Endodermal cell (in vitro differentiated cells): ENCODE measurements at regions not wholly inside any gene's neighbourhood (a gene's known extent, or its start where the extent isn't known, plus 50 kb on each side); places are given as distances from the start of the nearest gene placed in this dataset.

ENCODE experiments used
- DNase-seq: peaks from one replicate; pipeline ENCODE4 v3.0.0-alpha.2; 2017
- H3K27ac ChIP-seq: 2 replicates; pipeline ENCODE4 v1.5.1; 2013; ENCODE audit warnings: mild to moderate bottlenecking, low read depth, low read length, moderate library complexity
- H3K27me3 ChIP-seq: 2 replicates; pipeline ENCODE4 v1.6.1; 2013; ENCODE audit warnings: mild to moderate bottlenecking, low read length, moderate library complexity; ENCODE audit not compliant: insufficient read depth, control insufficient read depth, poor library complexity, severe bottlenecking
- H3K36me3 ChIP-seq: 2 replicates; pipeline ENCODE4 v1.7.0; 2013; ENCODE audit warnings: mild to moderate bottlenecking, low read length, moderate library complexity; ENCODE audit not compliant: control insufficient read depth, insufficient read depth
- H3K4me1 ChIP-seq: one replicate; pipeline ENCODE4 v1.7.0; 2013; ENCODE audit warnings: low read length; ENCODE audit not compliant: control insufficient read depth, insufficient read depth
- H3K4me3 ChIP-seq: 2 replicates; pipeline ENCODE4 v1.5.1; 2013; ENCODE audit warnings: mild to moderate bottlenecking, low read length, moderate library complexity
- H3K9ac ChIP-seq: 2 replicates; pipeline ENCODE4 v1.6.1; 2013; ENCODE audit warnings: mild to moderate bottlenecking, low read length, moderate library complexity; ENCODE audit not compliant: poor library complexity, severe bottlenecking; ENCODE audit errors: extremely low read depth
- H3K9me3 ChIP-seq: 2 replicates; pipeline ENCODE4 v1.6.1; 2013; ENCODE audit warnings: mild to moderate bottlenecking, low read length, moderate library complexity; ENCODE audit not compliant: control insufficient read depth
- H3K27ac Mint-ChIP-seq: 2 replicates; pipeline ENCODE4 v1.8.0; 2020; ENCODE audit warnings: mixed read lengths
- H3K27me3 Mint-ChIP-seq: 2 replicates; pipeline ENCODE4 v1.8.0; 2021; ENCODE audit warnings: mild to moderate bottlenecking, mixed read lengths; ENCODE audit not compliant: insufficient read depth
- H3K36me3 Mint-ChIP-seq: 2 replicates; pipeline ENCODE4 v1.8.0; 2020; ENCODE audit warnings: low read depth, mixed read lengths
- H3K4me1 Mint-ChIP-seq: 2 replicates; pipeline ENCODE4 v1.8.0; 2020; ENCODE audit warnings: mixed read lengths
- H3K4me3 Mint-ChIP-seq: 2 replicates; pipeline ENCODE4 v1.8.0; 2020; ENCODE audit warnings: mild to moderate bottlenecking, moderate library complexity, mixed read lengths
- H3K9me3 Mint-ChIP-seq: 2 replicates; pipeline ENCODE4 v1.8.0; 2020; ENCODE audit warnings: mild to moderate bottlenecking, mixed read lengths
- CTCF ChIP-seq: fragments of 200-600 bp; sonication (generic); conservative IDR thresholded peaks from 2 replicates; pipeline ENCODE4 v1.5.0; 2021; ENCODE audit warnings: antibody characterized with exemption, mild to moderate bottlenecking
- WGBS, 2 experiments: methylation state at CpG; one replicate each; pipeline versions ENCODE4 v1.1.5 to v1.1.7; 2013; ENCODE audit warnings: missing lambda C conversion rate in 2 of 2, mixed read lengths in 1 of 2; ENCODE audit not compliant: insufficient coverage in 1 of 2, insufficient read length in 1 of 2; 5-methylcytosine and 5-hydroxymethylcytosine counted together

GRCh38 chr4:26133840-26134239, 187.0 kb upstream of the RBPJ start:
- WGBS, 2 experiments, result 89 to 100% methylated on average over 2 of the region's 2 CpGs
- Histone ChIP-seq H3K27me3 (no peaks in the 10 kb centered on the region), H3K4me3 (no peak overlapping the region), H3K4me1 (no peaks in the 10 kb centered on the region), H3K9me3 (no peaks in the 10 kb centered on the region), H3K9ac (no peak overlapping the region), H3K27ac (no peak overlapping the region), H3K36me3 (no peaks in the 10 kb centered on the region)
- no peak for DNase-seq
- Mint-ChIP-seq H3K9me3 (no peaks in the 10 kb centered on the region), H3K27me3 (peaks cover 2% of the 10 kb centered on the region), H3K36me3 (no peaks in the 10 kb centered on the region), H3K4me1 (no peaks in the 10 kb centered on the region), H3K27ac (no peak overlapping the region), H3K4me3 (no peak overlapping the region)
- no peak for TF ChIP-seq CTCF

- Histone ChIP-seq H3K27me3 (no peaks in the 10 kb centered on the region), H3K27ac (no peak overlapping the region), H3K4me3 (no peak overlapping the region), H3K36me3 (no peaks in the 10 kb centered on the region), H3K4me1 (no peaks in the 10 kb centered on the region), H3K9me3 (no peaks in the 10 kb centered on the region), H3K9ac (no peak overlapping the region)
- no peak overlapping the region for H3K27ac Mint-ChIP-seq
- H3K4me3 Mint-ChIP-seq, result no peak overlapping the region
- H3K4me1 Mint-ChIP-seq, result peaks cover 5% of the 10 kb centered on the region
- peaks cover 4% of the 10 kb centered on the region for H3K9me3 Mint-ChIP-seq
- H3K27me3 Mint-ChIP-seq, result peaks cover 2% of the 10 kb centered on the region
- H3K36me3 Mint-ChIP-seq, result no peaks in the 10 kb centered on the region
- TF ChIP-seq CTCF, result no peak
- DNase-seq, result no peak
- WGBS, 2 experiments, result 87 to 93% methylated on average over 3 to 4 of the region's 4 CpGs
Observed at GRCh38 chr4:26135331-26135730, 185.5 kb upstream of the RBPJ start.

- Mint-ChIP-seq H3K27ac (no peak overlapping the region), H3K4me1 (peaks cover 14% of the 10 kb centered on the region), H3K9me3 (peaks cover 4% of the 10 kb centered on the region), H3K4me3 (no peak overlapping the region), H3K27me3 (peaks cover 2% of the 10 kb centered on the region), H3K36me3 (no peaks in the 10 kb centered on the region)
- Histone ChIP-seq H3K27me3 (no peaks in the 10 kb centered on the region), H3K4me3 (no peak overlapping the region), H3K9ac (no peak overlapping the region), H3K4me1 (peaks cover 4% of the 10 kb centered on the region), H3K36me3 (no peaks in the 10 kb centered on the region), H3K9me3 (no peaks in the 10 kb centered on the region), H3K27ac (no peak overlapping the region)
- no peak for TF ChIP-seq CTCF
- WGBS, 2 experiments, result 91 to 94% methylated on average over 2 of the region's 2 CpGs
- DNase-seq, result no peak
Observed at GRCh38 chr4:26136615-26137014, 184.2 kb upstream of the RBPJ start.
